Bronchial epithelial cell (primary cell): ENCODE measurements at regions not wholly inside any gene's neighbourhood (a gene's known extent, or its start where the extent isn't known, plus 50 kb on each side); places are given as distances from the start of the nearest gene placed in this dataset.

Source experiments
- DNase-seq: peaks from one replicate; pipeline ENCODE4 v3.0.0-alpha.2; 2010; ENCODE audit warnings: low read depth
- FAIRE-seq: peaks from 2 replicates; lab custom pipeline; 2011; peaks lifted over from hg19 to GRCh38; lab: Jason Lieb, UNC
- H3K27me3 ChIP-seq: 2 replicates; pipeline ENCODE4 v1.5.1; 2011; ENCODE audit warnings: low read length; ENCODE audit not compliant: control insufficient read depth, insufficient read depth
- H3K36me3 ChIP-seq: 2 replicates; pipeline ENCODE4 v1.5.1; 2011; ENCODE audit warnings: low read length; ENCODE audit not compliant: control insufficient read depth, insufficient read depth
- H3K4me3 ChIP-seq: 2 replicates; pipeline ENCODE4 v1.5.1; 2011; ENCODE audit warnings: mild to moderate bottlenecking, low read depth, low read length, control low read depth
- CTCF ChIP-seq: IDR thresholded peaks from 2 replicates; pipeline ENCODE4 v1.5.1; 2011; ENCODE audit warnings: mild to moderate bottlenecking, moderate library complexity, low read length, control low read depth, inconsistent platforms; ENCODE audit not compliant: insufficient read depth, severe bottlenecking

DNA sequence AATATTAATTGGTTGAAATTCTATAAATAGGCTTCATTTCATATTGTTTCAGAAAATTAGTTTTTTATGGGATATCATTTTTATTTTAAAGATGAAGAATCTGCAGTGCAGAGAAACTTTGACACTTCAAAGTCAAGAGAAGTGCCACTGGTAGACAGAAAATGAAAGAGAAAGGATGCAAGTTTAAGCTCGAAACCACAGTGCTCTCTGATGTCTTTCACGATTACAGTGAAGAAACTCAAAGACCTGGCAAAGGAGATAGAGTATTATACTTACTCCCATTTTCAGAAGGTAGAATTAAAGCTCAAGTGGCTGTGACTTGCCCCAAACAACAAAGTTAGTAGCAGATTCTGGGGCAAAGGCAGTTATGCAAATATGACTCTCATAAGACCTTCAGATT is 745.4 kb downstream of the TECRL start:
- no peak for FAIRE-seq
- H3K36me3 ChIP-seq: no peaks in the 10 kb centered on the region
- TF ChIP-seq CTCF: no peak
- DNase-seq: no peak
- H3K4me3 ChIP-seq: no peak overlapping the region
- no peaks in the 10 kb centered on the region for H3K27me3 ChIP-seq

- no peak for TF ChIP-seq CTCF
- no peaks in the 10 kb centered on the region for H3K27me3 ChIP-seq
- FAIRE-seq (no peak), DNase-seq (no peak)
- H3K36me3 ChIP-seq: no peaks in the 10 kb centered on the region
- H3K4me3 ChIP-seq: no peak overlapping the region
These were observed 764.9 kb downstream of the TECRL start for GRCh38 chr4:63644396-63644795.

DNA sequence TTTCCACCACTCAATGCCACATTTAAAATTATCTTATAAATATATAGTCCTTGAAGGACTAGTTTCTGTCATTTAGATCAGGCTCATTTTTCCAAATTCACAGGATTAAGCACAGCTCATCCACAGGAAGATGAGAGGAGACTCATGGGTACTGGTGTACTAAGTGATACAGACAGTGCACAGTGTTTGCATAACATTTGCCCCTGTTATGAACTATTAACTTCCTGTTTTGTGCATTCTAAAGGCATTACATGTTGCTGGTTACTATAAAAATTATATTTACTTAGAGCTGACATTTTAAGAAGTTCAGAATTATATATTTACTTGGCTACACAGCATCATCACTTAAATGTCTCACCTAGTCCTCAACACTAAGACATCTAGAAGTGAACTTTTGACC is 772.0 kb downstream of the TECRL start:
- Histone ChIP-seq H3K27me3 (no peaks in the 10 kb centered on the region), H3K36me3 (no peaks in the 10 kb centered on the region), H3K4me3 (no peak overlapping the region)
- no peak for TF ChIP-seq CTCF
- DNase-seq (no peak), FAIRE-seq (no peak)

DNA sequence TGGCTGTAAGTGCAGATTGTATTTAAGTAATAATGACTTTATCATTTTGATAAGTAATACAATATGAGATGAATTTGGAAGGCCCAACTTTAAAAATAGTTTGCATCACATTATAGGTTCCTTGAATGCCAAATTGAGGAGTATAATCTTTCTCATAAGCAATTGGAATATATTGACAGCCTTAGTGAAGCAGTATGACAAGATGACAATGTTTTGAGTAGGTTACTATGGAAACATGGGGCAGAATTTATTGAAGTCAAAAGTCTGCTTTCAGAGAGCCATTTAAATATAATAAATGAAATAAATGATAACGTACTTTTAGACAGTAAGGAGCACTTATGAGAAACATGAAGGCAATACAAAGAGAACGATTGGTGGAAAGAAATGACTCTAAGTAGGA is 776.4 kb downstream of the TECRL start:
- H3K27me3 ChIP-seq: no peaks in the 10 kb centered on the region
- no peaks in the 10 kb centered on the region for H3K36me3 ChIP-seq
- FAIRE-seq: no peak
- DNase-seq: no peak
- no peak overlapping the region for H3K4me3 ChIP-seq
- TF ChIP-seq CTCF: no peak

DNA sequence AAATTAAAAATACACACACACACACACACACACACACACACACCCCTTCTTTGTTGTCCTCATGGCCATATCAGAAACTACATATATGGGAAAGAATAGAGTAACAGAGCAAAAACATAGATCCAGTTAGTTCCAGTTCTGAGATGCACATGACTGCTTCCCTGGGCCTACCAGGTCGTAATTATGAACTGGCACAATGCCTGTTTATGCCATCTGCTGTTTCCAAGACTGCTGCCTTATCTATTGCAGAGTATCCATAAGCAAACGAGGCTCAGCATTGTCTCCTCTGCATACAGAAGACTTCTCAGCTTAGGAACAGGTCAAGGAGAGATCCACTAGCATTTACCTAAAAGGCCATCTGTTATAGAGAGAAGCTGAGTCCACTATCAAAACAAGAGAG is 789.0 kb downstream of the TECRL start:
- no peak for DNase-seq
- no peaks in the 10 kb centered on the region for H3K36me3 ChIP-seq
- no peaks in the 10 kb centered on the region for H3K27me3 ChIP-seq
- FAIRE-seq: no peak
- no peak for TF ChIP-seq CTCF
- no peak overlapping the region for H3K4me3 ChIP-seq

GRCh38 chr4:63619771-63620170 is 789.5 kb downstream of the TECRL start:
- Histone ChIP-seq H3K27me3 (no peaks in the 10 kb centered on the region), H3K36me3 (no peaks in the 10 kb centered on the region), H3K4me3 (no peak overlapping the region)
- TF ChIP-seq CTCF: no peak
- FAIRE-seq: no peak
- no peak for DNase-seq
